ENCODE measurements at regions not wholly inside any gene's neighbourhood (a gene's known extent, or its start where the extent isn't known, plus 50 kb on each side); places are given as distances from the start of the nearest gene placed in this dataset.

DNA sequence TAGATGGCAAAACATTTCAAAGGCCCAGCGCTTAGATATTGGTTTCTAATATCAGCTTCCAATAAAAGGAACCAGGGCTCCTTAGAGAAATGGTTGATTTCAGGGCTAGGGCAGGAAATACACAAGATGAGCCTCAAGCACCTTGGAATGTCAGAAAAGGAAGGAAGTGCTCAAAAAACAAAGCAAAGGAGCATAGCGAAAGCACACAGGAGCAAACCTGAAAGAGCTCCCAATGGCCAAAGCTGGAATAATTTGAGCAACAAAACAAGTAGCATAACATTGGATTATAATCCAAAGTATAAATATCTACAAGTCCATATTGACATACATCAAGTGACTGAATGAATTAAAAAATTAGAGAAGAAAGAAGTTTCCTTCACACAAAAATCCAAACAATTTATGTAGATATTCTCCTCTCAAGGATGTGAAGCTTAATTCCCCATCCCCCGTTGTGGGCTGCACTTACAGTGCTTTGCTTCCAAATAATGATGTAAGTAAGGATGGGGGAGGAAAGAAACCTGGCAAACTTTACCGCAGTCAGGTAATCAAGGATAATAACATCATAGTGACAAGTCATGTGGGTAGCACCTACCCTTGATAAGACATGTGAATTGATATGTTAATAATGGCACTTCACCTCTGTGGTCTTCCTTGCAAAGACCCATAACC is 132.9 kb upstream of the DST start:
- H3K27ac ChIP-seq (ENCODE audit: control insufficient read depth, insufficient read depth), result no peak overlapping the region
- H3K4me1 ChIP-seq (ENCODE audit: control insufficient read depth, insufficient read depth, low read length), result peaks cover 17% of the 10 kb centered on the region
- peaks cover 37% of the 10 kb centered on the region for H3K79me2 ChIP-seq (ENCODE audit: control insufficient read depth, insufficient read depth, low read length)
- DNase-seq (ENCODE audit: low read depth, low spot score) (no peak), FAIRE-seq (no peak), ATAC-seq (no peak)
- no peaks in the 10 kb centered on the region for H4K20me1 ChIP-seq (ENCODE audit: control insufficient read depth, insufficient read depth)
- H3K4me2 ChIP-seq (ENCODE audit: control insufficient read depth, insufficient read depth), result no peak overlapping the region
- no peaks in the 10 kb centered on the region; the same call in 2 of the 3 replicates for H3K9me3 ChIP-seq (replicated peaks; ENCODE audit: control insufficient read depth, insufficient read depth, low read length)
- intact Hi-C loops (cut with micrococcal nuclease; ENCODE audit: unreplicated experiment) (no loop called here), in situ Hi-C loops (cut with MboI) (no loop called here)
- RAD21 ChIA-PET (ENCODE audit: unreplicated experiment), result interaction anchor here (1.3 kb wide), 1 partner anchor 66 kb away, joined by 3 read pairs; no protein-coding TSS in a partner anchor
- H3K36me3 ChIP-seq (ENCODE audit: control insufficient read depth in 2 of 2, insufficient read depth in 2 of 2, low read length in 1 of 2), result peaks cover 0 to 3% of the 10 kb centered on the region in 2 experiments; a peak in 1 of 4 replicates
- no peak overlapping the region for H2AFZ ChIP-seq (ENCODE audit: control insufficient read depth, low read depth, low read length)
- no TSS peak for BruUV-seq (replicated peaks)
- 98% methylated on average over 4 of the region's 4 CpGs for WGBS (ENCODE audit: insufficient coverage, insufficient replicate concordance, low lambda C conversion rate, missing lambda C conversion rate)
- no peaks in the 10 kb centered on the region for H3K27me3 ChIP-seq (replicated peaks in 1 of 2; ENCODE audit: control insufficient read depth in 2 of 2, insufficient read depth in 2 of 2, low read length in 1 of 2)
- CTCF ChIA-PET, result interaction anchor here (0.6 to 1.9 kb wide), 5 partner anchors 11 to 76 kb away, joined by 3 to 7 read pairs (median 4); no protein-coding TSS in a partner anchor
- SMC1A ChIA-PET (ENCODE audit: uncharacterized antibody, unreplicated experiment), result interaction anchor here (0.8 to 1.5 kb wide), 4 partner anchors 11 to 20 kb away, joined by 3 to 5 read pairs (median 3); no protein-coding TSS in a partner anchor
- no peak overlapping the region for H3K4me3 ChIP-seq
- POLR2A ChIA-PET, result no interaction called here
- H3K9ac ChIP-seq (ENCODE audit: control insufficient read depth, insufficient read depth, low read length), result no peak overlapping the region
- TF ChIP-seq HCFC1 (IDR thresholded peaks at IDR 0.05; ENCODE audit: low read length) (no peak), CBFB (IDR thresholded peaks at IDR 0.05; ENCODE audit: low read depth) (no peak), PAX8 (IDR thresholded peaks at IDR 0.05) (no peak), CHD4 (IDR thresholded peaks at IDR 0.05) (no peak), ZNF384 (IDR thresholded peaks at IDR 0.05; ENCODE audit: borderline replicate concordance, low read depth, low read length) (no peak), SREBF2 (IDR thresholded peaks at IDR 0.05; ENCODE audit: low read length) (no peak), ATF7 (IDR thresholded peaks at IDR 0.05; ENCODE audit: low read depth) (no peak), FOXM1 (IDR thresholded peaks at IDR 0.05; ENCODE audit: low read depth, low read length) (no peak), ZNF274 (IDR thresholded peaks at IDR 0.05; ENCODE audit: insufficient read depth, insufficient read length) (no peak)
- TF ChIP-seq, protein P1, sequence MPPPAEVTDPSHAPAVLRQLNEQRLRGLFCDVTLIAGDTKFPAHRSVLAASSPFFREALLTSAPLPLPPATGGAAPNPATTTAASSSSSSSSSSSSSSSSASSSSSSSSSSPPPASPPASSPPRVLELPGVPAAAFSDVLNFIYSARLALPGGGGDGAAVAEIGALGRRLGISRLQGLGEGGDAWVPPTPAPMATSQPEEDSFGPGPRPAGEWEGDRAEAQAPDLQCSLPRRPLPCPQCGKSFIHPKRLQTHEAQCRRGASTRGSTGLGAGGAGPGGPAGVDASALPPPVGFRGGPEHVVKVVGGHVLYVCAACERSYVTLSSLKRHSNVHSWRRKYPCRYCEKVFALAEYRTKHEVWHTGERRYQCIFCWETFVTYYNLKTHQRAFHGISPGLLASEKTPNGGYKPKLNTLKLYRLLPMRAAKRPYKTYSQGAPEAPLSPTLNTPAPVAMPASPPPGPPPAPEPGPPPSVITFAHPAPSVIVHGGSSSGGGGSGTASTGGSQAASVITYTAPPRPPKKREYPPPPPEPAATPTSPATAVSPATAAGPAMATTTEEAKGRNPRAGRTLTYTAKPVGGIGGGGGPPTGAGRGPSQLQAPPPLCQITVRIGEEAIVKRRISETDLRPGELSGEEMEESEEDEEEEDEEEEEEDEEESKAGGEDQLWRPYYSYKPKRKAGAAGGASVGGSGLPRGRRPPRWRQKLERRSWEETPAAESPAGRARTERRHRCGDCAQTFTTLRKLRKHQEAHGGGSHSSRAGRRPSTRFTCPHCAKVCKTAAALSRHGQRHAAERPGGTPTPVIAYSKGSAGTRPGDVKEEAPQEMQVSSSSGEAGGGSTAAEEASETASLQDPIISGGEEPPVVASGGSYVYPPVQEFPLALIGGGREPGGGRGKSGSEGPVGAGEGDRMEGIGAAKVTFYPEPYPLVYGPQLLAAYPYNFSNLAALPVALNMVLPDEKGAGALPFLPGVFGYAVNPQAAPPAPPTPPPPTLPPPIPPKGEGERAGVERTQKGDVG (CRISPR knock-in tag; IDR thresholded peaks at IDR 0.05), result no peak
- TF ChIP-seq, protein P2, sequence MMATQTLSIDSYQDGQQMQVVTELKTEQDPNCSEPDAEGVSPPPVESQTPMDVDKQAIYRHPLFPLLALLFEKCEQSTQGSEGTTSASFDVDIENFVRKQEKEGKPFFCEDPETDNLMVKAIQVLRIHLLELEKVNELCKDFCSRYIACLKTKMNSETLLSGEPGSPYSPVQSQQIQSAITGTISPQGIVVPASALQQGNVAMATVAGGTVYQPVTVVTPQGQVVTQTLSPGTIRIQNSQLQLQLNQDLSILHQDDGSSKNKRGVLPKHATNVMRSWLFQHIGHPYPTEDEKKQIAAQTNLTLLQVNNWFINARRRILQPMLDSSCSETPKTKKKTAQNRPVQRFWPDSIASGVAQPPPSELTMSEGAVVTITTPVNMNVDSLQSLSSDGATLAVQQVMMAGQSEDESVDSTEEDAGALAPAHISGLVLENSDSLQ (IDR thresholded peaks at IDR 0.05), result no peak
- TF ChIP-seq, protein P3, sequence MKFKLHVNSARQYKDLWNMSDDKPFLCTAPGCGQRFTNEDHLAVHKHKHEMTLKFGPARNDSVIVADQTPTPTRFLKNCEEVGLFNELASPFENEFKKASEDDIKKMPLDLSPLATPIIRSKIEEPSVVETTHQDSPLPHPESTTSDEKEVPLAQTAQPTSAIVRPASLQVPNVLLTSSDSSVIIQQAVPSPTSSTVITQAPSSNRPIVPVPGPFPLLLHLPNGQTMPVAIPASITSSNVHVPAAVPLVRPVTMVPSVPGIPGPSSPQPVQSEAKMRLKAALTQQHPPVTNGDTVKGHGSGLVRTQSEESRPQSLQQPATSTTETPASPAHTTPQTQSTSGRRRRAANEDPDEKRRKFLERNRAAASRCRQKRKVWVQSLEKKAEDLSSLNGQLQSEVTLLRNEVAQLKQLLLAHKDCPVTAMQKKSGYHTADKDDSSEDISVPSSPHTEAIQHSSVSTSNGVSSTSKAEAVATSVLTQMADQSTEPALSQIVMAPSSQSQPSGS (IDR thresholded peaks at IDR 0.05; ENCODE audit: low read length), result no peak
- TF ChIP-seq, protein P4, sequence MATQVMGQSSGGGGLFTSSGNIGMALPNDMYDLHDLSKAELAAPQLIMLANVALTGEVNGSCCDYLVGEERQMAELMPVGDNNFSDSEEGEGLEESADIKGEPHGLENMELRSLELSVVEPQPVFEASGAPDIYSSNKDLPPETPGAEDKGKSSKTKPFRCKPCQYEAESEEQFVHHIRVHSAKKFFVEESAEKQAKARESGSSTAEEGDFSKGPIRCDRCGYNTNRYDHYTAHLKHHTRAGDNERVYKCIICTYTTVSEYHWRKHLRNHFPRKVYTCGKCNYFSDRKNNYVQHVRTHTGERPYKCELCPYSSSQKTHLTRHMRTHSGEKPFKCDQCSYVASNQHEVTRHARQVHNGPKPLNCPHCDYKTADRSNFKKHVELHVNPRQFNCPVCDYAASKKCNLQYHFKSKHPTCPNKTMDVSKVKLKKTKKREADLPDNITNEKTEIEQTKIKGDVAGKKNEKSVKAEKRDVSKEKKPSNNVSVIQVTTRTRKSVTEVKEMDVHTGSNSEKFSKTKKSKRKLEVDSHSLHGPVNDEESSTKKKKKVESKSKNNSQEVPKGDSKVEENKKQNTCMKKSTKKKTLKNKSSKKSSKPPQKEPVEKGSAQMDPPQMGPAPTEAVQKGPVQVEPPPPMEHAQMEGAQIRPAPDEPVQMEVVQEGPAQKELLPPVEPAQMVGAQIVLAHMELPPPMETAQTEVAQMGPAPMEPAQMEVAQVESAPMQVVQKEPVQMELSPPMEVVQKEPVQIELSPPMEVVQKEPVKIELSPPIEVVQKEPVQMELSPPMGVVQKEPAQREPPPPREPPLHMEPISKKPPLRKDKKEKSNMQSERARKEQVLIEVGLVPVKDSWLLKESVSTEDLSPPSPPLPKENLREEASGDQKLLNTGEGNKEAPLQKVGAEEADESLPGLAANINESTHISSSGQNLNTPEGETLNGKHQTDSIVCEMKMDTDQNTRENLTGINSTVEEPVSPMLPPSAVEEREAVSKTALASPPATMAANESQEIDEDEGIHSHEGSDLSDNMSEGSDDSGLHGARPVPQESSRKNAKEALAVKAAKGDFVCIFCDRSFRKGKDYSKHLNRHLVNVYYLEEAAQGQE (IDR thresholded peaks at IDR 0.05; ENCODE audit: low read depth, low read length), result no peak
